Uterus (tissue), 2 donors: ENCODE measurements at regions not wholly inside any gene's neighbourhood (a gene's known extent, or its start where the extent isn't known, plus 50 kb on each side); places are given as distances from the start of the nearest gene placed in this dataset.

ENCODE experiments used
- POLR2A ChIP-seq, 2 donors: fragments of 450-650 bp; IDR thresholded peaks; one replicate each; pipeline ENCODE4 v1.6.1; 2016; ENCODE audit warnings: antibody characterized with exemption in 2 of 2, mild to moderate bottlenecking in 1 of 2, moderate library complexity in 1 of 2
- TF ChIP-seq, protein P1 (sequence below), 4 experiments: fragments of 200-600 bp in 2 of 4; fragments of 450-650 bp in 2 of 4; sonication (generic) in 2 of 4; IDR thresholded peaks; one replicate each; pipeline ENCODE4 v1.5.1; 2016 to 2019; ENCODE audit warnings: antibody characterized with exemption in 4 of 4, mild to moderate bottlenecking in 2 of 4, moderate library complexity in 1 of 4

DNA sequence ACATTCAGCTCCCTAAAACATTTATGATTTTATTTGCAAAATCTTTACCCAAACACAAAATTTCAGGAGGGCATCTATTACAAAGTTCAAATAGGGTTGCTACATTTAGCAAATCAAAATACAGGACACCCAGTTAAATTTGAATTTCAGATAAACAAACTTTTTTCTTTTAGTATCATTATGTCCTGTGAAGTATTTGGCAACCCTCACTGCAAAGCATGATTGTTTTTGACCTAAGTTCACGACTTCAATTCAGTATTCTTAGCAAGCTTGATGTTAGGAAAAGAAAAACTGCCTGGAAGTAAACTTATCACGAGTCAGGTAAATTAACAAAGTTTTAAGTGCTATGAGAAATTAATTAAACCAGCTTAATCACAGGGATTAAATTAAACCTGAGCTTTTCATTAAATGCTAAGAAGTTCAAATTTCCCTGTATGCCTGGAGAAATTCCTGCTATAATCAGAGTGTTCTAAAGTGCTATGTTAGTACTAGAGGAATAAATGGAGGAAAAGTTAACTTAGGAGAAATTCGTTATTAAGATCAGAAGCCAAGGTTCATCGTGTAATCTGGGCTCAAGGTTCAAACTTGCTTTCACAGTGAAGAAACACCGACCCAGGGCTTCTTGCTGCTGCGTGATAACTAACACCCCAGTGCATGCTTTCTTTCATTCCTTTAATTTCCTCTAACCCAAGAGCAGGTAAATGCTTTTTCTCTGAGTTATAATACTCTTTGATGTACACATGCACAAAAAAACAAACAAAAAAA lies 298.1 kb downstream of the FOXO1 start:
- TF ChIP-seq, protein P1, sequence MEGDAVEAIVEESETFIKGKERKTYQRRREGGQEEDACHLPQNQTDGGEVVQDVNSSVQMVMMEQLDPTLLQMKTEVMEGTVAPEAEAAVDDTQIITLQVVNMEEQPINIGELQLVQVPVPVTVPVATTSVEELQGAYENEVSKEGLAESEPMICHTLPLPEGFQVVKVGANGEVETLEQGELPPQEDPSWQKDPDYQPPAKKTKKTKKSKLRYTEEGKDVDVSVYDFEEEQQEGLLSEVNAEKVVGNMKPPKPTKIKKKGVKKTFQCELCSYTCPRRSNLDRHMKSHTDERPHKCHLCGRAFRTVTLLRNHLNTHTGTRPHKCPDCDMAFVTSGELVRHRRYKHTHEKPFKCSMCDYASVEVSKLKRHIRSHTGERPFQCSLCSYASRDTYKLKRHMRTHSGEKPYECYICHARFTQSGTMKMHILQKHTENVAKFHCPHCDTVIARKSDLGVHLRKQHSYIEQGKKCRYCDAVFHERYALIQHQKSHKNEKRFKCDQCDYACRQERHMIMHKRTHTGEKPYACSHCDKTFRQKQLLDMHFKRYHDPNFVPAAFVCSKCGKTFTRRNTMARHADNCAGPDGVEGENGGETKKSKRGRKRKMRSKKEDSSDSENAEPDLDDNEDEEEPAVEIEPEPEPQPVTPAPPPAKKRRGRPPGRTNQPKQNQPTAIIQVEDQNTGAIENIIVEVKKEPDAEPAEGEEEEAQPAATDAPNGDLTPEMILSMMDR (IDR thresholded peaks at IDR 0.05), result no peak
- TF ChIP-seq POLR2A (IDR thresholded peaks at IDR 0.05), result no peak
